C1 segment of cervical spinal cord (tissue), 14 donors: ENCODE measurements at regions not wholly inside any gene's neighbourhood (a gene's known extent, or its start where the extent isn't known, plus 50 kb on each side); places are given as distances from the start of the nearest gene placed in this dataset.
"Not testable (repeated sequence)": the region's sequence is repeated elsewhere in the genome, so short reads cannot be mapped to it uniquely, and the experiment has no call there.

Experiments
- DNase-seq, 14 donors: peaks; one replicate each; lab custom pipeline; 2025; lab: John Stamatoyannopoulos, UW

DNA sequence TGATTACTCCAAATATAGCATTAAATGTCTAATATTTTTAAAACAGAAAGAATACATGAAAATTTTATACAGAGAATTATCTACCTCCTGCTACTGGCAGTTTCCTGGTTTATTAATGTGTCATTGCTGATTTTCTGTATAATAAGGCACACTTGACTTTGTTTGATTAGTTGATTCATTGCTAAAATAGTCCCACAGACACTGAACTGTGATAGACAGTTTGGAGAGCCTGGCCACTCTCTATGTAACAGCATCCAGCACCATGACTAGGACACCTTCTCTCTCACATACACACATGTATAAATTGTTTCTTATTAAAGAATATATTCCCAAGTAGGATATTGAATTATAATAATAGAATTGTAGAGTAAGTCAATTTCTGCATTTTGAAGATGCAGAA, 368.5 kb upstream of the SNX7 start:
- no peak for DNase-seq

- no peak for DNase-seq
Measured at GRCh38 chr1:98289311-98289710, 368.5 kb upstream of the DPYD start.

DNA sequence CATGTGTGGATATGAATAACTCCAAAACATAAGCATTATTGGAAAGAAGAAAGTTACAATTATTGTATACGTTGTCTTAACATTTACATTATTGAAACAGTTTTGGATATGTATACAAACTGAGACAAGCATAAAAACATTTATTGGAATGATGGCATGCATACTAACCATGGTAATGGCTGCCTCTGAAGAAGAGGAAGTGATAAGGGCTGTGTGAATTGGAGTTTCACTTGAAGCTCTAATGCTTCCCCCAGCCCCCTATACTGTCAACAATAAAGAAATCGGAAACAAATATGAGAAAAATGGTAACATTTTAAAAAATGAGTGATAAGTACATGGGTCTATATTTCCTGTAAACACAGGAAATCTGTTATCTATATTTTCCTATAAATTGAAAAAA, 367.7 kb upstream of the DPYD start:
- no peak for DNase-seq

GRCh38 chr1:98287626-98288025, 366.8 kb upstream of the DPYD start:
- DNase-seq, result no peak

GRCh38 chr1:98286656-98287055, 365.8 kb upstream of the DPYD start:
- no peak for DNase-seq

DNA sequence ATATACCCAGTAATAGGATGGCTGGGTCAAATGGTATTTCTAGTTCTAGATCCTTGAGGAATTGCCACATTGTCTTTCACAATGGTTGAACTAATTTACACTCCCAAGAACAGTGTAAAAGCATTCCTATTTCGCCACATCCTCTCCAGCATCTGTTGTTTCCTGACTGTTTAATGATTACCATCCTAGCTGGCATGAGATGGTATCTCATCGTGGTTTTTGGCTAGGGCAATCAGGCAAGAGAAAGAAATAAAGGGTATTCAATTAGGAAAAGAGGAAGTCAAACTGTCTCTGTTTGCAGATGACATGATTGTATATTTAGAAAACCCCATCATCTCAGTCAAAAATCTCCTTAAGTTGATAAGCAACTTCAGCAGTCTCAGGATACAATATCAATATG, 364.5 kb upstream of the DPYD start:
- DNase-seq, result not testable (repeated sequence)

GRCh38 chr1:98280049-98280448, 359.2 kb upstream of the DPYD start:
- DNase-seq, result no peak

DNA sequence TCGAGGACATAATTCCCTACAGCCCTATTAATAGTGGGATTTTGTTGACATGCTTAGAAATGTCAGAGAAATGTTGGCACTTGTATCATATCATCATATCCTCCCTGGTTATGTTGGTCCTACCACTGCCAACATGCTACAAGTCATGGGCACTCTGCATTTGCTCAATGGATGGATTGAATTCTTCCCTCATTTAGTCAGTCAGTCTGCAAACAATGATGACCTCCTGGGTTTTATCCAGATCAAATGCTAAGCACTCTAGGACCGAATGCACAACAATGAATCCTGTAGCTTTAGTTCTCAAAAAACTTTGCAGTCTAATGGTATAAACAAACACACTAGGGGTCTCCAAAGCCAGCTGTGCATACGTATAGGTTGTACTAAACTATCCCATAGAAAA, 357.2 kb upstream of the DPYD start:
- no peak for DNase-seq

GRCh38 chr1:98277118-98277517, 356.3 kb upstream of the DPYD start:
- no peak for DNase-seq

GRCh38 chr1:98276514-98276913, 355.7 kb upstream of the DPYD start:
- DNase-seq, result no peak

DNA sequence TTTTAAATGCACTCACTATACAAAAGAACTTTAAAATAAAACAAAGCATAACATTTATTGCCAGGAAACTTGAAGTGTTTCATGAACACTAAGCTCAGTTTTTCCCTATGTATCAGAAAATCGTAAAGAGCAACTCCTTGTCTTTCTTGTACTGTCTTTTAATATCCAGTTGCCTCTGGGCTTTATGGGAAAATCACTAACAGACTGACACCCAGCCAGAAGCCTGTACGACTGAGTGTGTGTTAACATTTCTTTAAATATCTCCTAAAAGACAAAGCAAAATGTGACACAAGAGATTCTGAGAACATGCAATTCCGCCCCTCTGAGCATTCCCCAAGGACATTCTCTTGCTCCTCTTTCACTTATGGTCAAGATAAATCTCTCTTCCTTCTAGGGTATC, 347.5 kb upstream of the DPYD start:
- DNase-seq, result no peak

DNA sequence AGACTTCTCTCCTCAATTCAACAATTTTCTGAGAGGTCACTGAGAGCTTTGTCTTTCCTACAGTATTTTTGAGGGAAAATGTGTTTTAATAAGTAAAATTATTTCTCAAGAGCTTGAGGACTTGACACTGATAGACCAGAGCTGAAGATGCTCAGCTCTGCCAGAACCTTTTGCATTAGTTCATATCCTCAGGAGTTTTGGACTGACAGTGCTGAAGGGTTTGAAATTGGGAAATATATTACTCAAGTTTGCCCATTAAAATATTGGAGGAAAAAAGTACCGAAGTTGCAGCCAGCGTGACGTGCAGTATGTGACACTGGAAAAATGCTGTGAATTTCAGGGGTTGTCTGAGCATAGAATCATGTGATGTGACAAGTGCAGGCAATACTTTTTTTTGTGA, 346.6 kb upstream of the DPYD start:
- DNase-seq, result no peak

DNA sequence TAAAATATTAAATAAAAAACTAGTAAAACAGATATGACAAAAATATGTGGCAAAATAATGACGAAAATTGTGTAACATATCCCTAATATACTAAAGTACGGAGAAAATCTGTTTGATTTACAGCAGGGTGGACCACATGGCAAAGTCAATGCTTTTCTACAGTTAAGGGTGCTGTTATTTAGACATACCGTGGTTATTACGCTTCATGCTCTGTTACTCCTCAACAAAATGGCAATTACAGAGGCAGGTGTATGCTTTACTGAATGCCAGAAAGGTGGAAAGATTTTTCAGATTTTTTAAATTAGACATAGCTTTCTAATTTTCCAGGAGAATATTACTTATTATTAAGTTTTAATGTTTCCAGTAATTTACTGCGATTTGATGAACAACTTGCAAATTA, 343.9 kb upstream of the DPYD start:
- no peak for DNase-seq

- no peak for DNase-seq
Measured at GRCh38 chr1:98260839-98261238, 340.0 kb upstream of the DPYD start.

GRCh38 chr1:98260412-98260811, 339.6 kb upstream of the DPYD start:
- no peak for DNase-seq

DNA sequence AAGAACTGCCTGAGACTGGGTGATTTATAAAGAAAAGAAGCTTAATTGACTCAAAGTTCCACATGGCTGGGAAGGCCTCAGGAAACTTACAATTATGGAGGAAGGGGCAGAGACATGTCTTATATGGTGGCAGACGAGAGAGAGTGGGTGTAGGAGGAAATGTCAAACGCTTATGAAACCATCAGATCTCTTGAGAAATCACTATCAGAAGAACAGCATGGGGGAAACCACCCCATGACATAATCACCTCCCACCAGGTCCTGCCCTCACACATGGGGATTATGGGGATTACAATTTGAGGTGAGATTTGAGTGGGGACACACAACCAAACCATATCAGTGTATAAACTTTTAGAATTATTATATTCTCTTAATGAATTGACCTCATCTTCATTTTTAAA, 335.9 kb upstream of the DPYD start:
- DNase-seq, result no peak

GRCh38 chr1:98253145-98253544, 332.3 kb upstream of the DPYD start:
- no peak for DNase-seq

- no peak for DNase-seq
Measured at GRCh38 chr1:98251497-98251896, 330.7 kb upstream of the DPYD start.

- DNase-seq, result no peak
Measured at GRCh38 chr1:98232678-98233077, 311.8 kb upstream of the DPYD start.

- DNase-seq, result no peak
Measured at GRCh38 chr1:98222706-98223105, 301.9 kb upstream of the DPYD start.

DNA sequence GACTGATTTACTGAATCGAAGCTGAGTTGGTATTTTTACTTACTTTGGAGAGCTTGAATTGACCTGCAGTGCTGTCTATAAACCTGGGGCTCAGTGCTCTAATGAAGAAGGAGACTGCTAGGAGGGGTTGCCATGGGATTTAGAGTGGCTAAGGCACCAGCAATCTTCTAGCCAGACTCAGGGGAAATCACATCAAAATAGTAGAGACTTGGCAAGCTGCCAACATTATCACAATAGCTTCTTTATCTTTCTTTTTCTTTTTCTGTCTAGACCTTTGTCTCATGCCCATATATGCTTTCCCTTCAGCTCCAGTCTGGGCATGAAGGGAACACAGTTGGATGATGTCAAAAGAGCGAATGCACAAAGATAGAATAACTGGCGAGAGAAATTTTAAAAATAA, 301.1 kb upstream of the DPYD start:
- DNase-seq, result no peak

GRCh38 chr1:98217601-98218000, 296.8 kb upstream of the DPYD start:
- no peak for DNase-seq

GRCh38 chr1:98216304-98216703, 295.5 kb upstream of the DPYD start:
- DNase-seq, result no peak

GRCh38 chr1:98211271-98211845, 290.5 kb upstream of the DPYD start:
- DNase-seq, result no peak

GRCh38 chr1:98210563-98210962, 289.7 kb upstream of the DPYD start:
- no peak for DNase-seq
